ENCODE measurements at regions not wholly inside any gene's neighbourhood (a gene's known extent, or its start where the extent isn't known, plus 50 kb on each side); places are given as distances from the start of the nearest gene placed in this dataset.

DNA sequence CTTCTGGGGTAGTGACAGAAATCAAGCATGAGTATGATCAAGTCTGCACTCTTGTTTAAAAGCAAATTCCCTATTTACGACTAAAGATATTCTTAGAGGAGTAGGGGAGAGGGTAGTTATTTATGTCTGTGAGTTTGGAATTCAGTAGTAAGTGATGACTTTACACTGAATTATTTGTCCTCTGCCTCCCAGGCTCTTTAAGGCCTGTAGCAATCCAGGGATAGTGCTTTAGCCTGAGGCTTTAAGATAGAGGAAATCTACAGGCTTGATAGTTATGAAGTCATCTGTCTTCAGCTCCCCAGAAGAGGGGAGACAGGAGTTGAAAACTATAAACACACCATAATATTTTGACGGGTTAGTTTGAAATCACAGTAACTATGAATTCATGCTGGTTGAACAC lies 664.5 kb downstream of the EPM2A start:
- Histone ChIP-seq H3K4me1 (no peaks in the 10 kb centered on the region), H3K9me3 (no peaks in the 10 kb centered on the region), H3K4me3 (no peak overlapping the region), H3K27me3 (no peaks in the 10 kb centered on the region), H3K36me3 (no peaks in the 10 kb centered on the region), H3K27ac (no peak overlapping the region)
- TF ChIP-seq, protein P1, sequence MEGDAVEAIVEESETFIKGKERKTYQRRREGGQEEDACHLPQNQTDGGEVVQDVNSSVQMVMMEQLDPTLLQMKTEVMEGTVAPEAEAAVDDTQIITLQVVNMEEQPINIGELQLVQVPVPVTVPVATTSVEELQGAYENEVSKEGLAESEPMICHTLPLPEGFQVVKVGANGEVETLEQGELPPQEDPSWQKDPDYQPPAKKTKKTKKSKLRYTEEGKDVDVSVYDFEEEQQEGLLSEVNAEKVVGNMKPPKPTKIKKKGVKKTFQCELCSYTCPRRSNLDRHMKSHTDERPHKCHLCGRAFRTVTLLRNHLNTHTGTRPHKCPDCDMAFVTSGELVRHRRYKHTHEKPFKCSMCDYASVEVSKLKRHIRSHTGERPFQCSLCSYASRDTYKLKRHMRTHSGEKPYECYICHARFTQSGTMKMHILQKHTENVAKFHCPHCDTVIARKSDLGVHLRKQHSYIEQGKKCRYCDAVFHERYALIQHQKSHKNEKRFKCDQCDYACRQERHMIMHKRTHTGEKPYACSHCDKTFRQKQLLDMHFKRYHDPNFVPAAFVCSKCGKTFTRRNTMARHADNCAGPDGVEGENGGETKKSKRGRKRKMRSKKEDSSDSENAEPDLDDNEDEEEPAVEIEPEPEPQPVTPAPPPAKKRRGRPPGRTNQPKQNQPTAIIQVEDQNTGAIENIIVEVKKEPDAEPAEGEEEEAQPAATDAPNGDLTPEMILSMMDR (IDR thresholded peaks at IDR 0.05): no peak
- ATAC-seq (no peak), DNase-seq (no peak), FAIRE-seq (no peak)
- WGBS, 2 donors: 83 to 86% methylated on average over 2 of the region's 2 CpGs
- intact Hi-C loops (cut with DNase I): no loop called here

DNA sequence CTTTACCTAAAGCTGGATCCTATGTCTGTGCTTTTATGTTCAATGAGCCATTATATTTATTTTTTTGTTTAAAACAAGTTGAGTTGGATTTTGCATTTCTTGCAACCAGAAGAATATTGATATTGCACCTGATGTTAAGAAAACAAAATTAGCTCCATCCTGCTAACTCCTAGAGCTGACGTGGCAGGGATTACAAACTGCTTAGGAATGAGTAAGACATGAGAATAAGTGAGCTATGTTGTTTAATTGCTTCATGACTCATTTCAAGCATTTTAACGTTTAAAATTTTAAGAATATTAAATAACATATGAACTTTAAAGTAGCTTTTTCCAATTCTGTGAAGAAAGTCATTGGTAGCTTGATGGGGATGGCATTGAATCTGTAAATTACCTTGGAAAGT lies 663.5 kb downstream of the EPM2A start:
- 70 to 83% methylated on average over 2 of the region's 2 CpGs for WGBS, 2 donors
- TF ChIP-seq, protein P1 (IDR thresholded peaks at IDR 0.05): no peak
- Histone ChIP-seq H3K9me3 (no peaks in the 10 kb centered on the region), H3K36me3 (no peaks in the 10 kb centered on the region), H3K27ac (no peak overlapping the region), H3K4me3 (no peak overlapping the region), H3K4me1 (no peaks in the 10 kb centered on the region), H3K27me3 (no peaks in the 10 kb centered on the region)
- no peak for FAIRE-seq
- ATAC-seq: no peak
- intact Hi-C loops (cut with DNase I): no loop called here
- no peak for DNase-seq

DNA sequence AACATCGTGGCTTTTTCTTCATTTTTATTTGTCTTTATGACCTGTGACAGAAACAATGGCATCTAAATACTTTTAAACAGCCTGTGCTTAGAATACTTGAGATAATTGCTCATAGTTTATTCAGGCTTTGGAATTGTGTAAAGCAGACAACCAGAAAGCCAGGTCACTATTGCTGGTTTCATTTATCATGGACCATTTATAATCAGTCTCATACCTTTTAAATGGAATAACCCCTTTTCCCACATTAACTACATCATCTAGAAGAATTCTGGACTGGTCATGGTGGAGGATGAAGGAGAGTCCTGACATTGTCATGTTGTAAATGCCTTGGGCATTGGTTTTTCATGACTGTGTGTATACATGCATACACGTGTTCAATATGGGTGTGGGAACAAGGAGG lies 661.5 kb downstream of the EPM2A start:
- ATAC-seq (no peak), DNase-seq (no peak), FAIRE-seq (no peak)
- WGBS, 2 donors: 45 to 63% methylated on average over 2 of the region's 2 CpGs
- H3K9me3 ChIP-seq: no peaks in the 10 kb centered on the region
- no peaks in the 10 kb centered on the region for H3K4me1 ChIP-seq
- H3K4me3 ChIP-seq: no peak overlapping the region
- TF ChIP-seq, protein P1 (IDR thresholded peaks at IDR 0.05): no peak
- no peak overlapping the region for H3K27ac ChIP-seq
- no peaks in the 10 kb centered on the region for H3K27me3 ChIP-seq
- no peaks in the 10 kb centered on the region for H3K36me3 ChIP-seq
- intact Hi-C loops (cut with DNase I): no loop called here

DNA sequence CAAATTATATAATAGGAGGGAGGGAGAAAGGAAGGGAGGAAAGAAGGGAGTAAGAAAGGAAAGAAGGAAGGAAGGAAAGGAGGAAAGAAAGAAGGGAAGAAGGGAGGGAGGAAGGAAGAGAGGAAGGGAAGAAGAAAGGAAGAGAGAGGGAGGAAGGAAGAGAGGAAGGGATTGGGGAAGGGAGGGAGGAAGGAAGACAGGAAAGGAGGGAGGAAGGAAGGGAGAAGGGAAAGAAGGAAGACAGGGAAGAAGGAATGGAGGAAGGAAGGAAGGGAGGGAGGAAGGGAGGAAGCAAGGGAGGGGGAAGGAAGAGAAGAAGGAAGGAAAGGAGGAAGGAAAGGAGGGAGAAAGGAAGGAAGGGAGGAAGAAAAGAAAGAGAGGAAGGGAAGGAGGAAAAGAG lies 660.5 kb downstream of the EPM2A start:
- no peak overlapping the region for H3K27ac ChIP-seq
- H3K36me3 ChIP-seq: no peaks in the 10 kb centered on the region
- ATAC-seq (no peak), DNase-seq (no peak), FAIRE-seq (no peak)
- no peaks in the 10 kb centered on the region for H3K27me3 ChIP-seq
- no peaks in the 10 kb centered on the region for H3K4me1 ChIP-seq
- no peaks in the 10 kb centered on the region for H3K9me3 ChIP-seq
- TF ChIP-seq, protein P1 (IDR thresholded peaks at IDR 0.05): no peak
- no peak overlapping the region for H3K4me3 ChIP-seq
- intact Hi-C loops (cut with DNase I): no loop called here

DNA sequence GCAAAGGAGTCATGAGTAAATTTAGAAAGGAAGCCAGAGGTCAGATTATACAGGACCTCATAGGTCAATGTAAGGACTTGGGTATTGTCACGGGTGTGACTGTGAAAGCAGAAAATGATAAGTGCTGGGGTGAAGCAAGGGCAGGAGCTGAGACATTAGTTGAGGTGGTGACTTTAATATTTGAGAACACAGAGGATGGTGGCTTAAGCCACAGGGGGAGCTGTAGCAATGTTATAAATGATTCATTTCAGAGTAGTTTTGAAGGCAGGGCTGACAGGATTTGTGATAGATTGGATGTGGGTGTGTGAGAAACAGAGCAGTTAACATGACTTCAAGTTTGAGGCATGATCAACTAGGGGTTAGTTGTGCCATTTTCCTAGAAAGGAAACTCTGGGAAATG lies 659.9 kb downstream of the EPM2A start:
- Histone ChIP-seq H3K36me3 (no peaks in the 10 kb centered on the region), H3K27ac (no peak overlapping the region), H3K4me1 (no peaks in the 10 kb centered on the region), H3K27me3 (no peaks in the 10 kb centered on the region), H3K9me3 (no peaks in the 10 kb centered on the region), H3K4me3 (no peak overlapping the region)
- DNase-seq (no peak), FAIRE-seq (no peak), ATAC-seq (no peak)
- TF ChIP-seq, protein P1 (IDR thresholded peaks at IDR 0.05): no peak
- intact Hi-C loops (cut with DNase I): no loop called here
- WGBS, 2 donors: 50 to 63% methylated on average over 1 of the region's 1 CpG
